Prostate gland (tissue), 1 donor: ENCODE measurements at regions not wholly inside any gene's neighbourhood (a gene's known extent, or its start where the extent isn't known, plus 50 kb on each side); places are given as distances from the start of the nearest gene placed in this dataset.

Source experiments
- POLR2A ChIP-seq: fragments of 450-650 bp; IDR thresholded peaks from one replicate; pipeline ENCODE4 v1.6.1; 2016; ENCODE audit warnings: antibody characterized with exemption, mild to moderate bottlenecking
- POLR2AphosphoS5 ChIP-seq: sonication (generic); formaldehyde crosslinking; IDR thresholded peaks from one replicate; pipeline ENCODE4 v1.6.1; 2017; ENCODE audit warnings: antibody characterized with exemption

DNA sequence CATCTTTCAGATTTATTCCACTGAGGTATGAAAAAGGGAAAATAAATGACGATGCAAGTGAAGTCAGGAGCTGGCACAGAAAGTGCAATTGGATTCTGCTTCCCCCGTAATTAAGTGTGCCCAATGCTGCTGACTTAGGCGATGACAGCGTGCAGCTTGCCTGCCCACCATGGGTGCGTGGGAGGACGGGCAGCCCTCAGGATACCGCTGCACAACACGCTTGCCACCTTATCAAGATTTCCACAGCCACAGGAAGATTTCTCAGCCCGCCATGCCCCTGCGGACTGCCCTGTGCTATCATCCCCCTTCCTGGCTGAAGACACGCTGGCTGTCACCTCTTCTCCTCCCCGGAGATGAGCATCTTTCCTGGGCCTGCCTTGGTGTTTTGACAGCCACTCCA, 103.3 kb upstream of the BACH2 start:
- TF ChIP-seq POLR2AphosphoS5 (no peak), POLR2A (no peak)
